HG03432 (cell line): ENCODE measurements at regions not wholly inside any gene's neighbourhood (a gene's known extent, or its start where the extent isn't known, plus 50 kb on each side); places are given as distances from the start of the nearest gene placed in this dataset.
"Not testable (repeated sequence)": the region's sequence is repeated elsewhere in the genome, so short reads cannot be mapped to it uniquely, and the experiment has no call there.

ENCODE experiments used
- ATAC-seq: cut with Tn5 transposase; IDR thresholded peaks from one replicate; pipeline ENCODE4 v1.9.1; 2021; ENCODE audit warnings: mild to moderate bottlenecking, moderate library complexity; ENCODE audit not compliant: unreplicated experiment

- ATAC-seq = no peak
These were observed 1479.2 kb downstream of the UQCRFS1 start for GRCh38 chr19:27733551-27734266.

DNA sequence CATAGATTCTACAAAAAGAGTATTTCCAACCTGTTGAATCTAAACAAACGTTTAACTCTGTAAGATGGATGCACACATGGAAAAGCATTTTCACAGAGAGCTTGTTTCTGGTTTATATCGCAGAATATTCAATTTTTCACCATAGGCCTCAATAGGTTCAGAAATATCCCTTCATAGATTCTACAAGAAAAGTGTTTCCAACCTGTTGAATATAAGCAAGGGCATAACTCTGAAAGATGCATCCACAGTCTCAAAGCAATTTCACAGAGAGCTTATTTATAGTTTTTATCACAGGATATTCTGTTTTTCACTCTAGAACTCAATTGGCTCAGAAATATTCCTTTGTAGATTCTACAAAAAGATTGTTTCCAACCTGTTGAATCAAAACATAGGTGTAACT, 1483.6 kb downstream of the UQCRFS1 start:
- no peak for ATAC-seq

- no peak for ATAC-seq
These were observed 1490.3 kb downstream of the UQCRFS1 start for GRCh38 chr19:27722625-27723024.

DNA sequence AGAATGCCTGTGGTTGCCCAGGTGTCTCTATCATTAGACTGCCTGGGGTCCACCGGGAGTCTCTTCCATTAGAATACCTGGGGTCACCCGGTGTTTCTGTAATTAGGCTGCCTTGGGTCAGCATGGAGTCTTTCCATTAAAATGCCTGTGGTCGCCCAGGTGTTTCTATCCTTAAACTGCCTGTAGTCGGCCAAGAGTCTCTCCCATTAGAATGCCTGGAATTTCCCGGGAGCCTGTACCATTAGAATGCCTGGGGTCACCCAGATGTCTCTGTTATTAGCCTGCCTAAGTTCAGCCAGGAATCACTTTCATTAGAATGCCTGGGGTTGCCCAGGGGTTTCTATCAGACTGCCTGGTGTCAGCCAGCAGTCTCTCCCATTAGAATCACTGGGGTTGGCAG, 1492.8 kb downstream of the UQCRFS1 start:
- no peak for ATAC-seq

GRCh38 chr19:27719034-27719433, 1493.9 kb downstream of the UQCRFS1 start:
- no peak for ATAC-seq

- no peak for ATAC-seq
These were observed 1494.7 kb downstream of the UQCRFS1 start for GRCh38 chr19:27718234-27718633.

DNA sequence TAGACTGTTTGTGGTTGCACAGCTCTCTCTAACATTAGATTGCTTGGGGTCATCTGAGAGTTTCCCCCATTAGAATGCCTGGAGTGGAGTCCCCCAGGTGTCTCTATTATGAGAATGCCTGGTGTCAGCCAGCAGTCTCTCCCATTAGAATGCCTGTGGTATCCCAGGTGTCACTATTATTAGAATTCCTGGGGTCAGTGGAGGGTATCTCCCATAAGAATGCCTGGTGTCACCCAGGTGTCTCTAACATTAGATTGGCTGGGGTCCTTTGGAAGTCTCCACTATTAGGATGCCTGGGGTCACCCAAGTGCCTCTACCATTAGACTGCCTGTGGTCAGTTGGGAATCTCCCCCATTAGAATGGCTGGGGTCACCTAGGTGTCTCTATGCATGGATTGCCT, 1495.1 kb downstream of the UQCRFS1 start:
- no peak for ATAC-seq

- no peak for ATAC-seq
These were observed 1496.0 kb downstream of the UQCRFS1 start for GRCh38 chr19:27716922-27717321.

GRCh38 chr19:27714857-27715256, 1498.1 kb downstream of the UQCRFS1 start:
- no peak for ATAC-seq

- ATAC-seq = no peak
These were observed 1503.5 kb downstream of the UQCRFS1 start for GRCh38 chr19:27709496-27709895.

GRCh38 chr19:27708986-27709385, 1504.0 kb downstream of the UQCRFS1 start:
- ATAC-seq = not testable (repeated sequence)

GRCh38 chr19:27707026-27707425, 1505.9 kb downstream of the UQCRFS1 start:
- not testable (repeated sequence) for ATAC-seq

GRCh38 chr19:27705896-27706295, 1507.1 kb downstream of the UQCRFS1 start:
- no peak for ATAC-seq

GRCh38 chr19:27694361-27695055, 1518.4 kb downstream of the UQCRFS1 start:
- no peak for ATAC-seq

- ATAC-seq = no peak
These were observed 1521.0 kb downstream of the UQCRFS1 start for GRCh38 chr19:27691991-27692390.

DNA sequence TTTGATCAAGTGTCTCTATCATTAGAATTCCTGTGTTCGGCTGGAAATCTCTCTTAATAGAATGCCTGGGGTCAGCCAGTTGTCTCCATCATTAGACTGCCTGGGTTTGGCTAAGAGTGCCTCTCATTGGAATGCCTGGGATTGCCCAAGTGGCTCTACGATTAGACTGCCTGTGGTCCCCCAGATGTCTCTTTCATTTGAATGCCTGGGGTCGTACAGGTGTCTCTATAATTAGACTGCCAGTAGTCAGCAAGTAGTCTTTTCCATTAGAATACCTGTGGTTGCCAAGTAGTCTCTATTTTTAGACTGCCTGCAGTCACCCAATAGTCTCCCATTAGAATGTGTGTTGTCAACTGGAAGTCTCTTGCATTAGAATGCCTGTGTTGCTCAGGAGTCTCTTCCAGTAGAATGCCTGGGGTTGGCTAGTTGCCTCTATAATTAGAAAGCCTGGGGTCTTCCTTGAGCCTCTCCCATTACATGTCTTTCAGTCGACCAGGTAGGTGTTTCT, 1523.2 kb downstream of the UQCRFS1 start:
- ATAC-seq = no peak

- ATAC-seq = no peak
These were observed 1528.7 kb downstream of the UQCRFS1 start for GRCh38 chr19:27684293-27684692.

DNA sequence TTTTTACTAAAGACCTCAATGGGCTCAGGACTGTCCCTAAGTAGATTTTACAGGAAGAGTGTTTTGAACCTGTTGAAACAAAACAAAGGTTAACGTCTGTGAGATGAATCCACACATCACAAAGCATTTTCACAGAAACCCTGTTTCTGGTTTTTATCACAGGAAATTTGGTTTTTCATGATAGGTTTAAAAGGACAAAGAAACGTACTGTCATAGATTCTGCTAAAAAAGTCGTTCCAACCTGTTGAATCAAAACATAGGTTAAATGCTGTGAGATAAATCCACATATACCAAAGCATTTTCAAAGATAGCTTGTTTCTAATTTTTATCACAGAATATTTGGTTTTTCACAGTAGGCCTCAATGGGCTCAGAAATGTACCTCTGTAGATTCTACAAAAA, 1531.0 kb downstream of the UQCRFS1 start:
- no peak for ATAC-seq

GRCh38 chr19:27679905-27680304, 1533.0 kb downstream of the UQCRFS1 start:
- ATAC-seq = no peak

GRCh38 chr19:27679399-27679798, 1533.6 kb downstream of the UQCRFS1 start:
- no peak for ATAC-seq

DNA sequence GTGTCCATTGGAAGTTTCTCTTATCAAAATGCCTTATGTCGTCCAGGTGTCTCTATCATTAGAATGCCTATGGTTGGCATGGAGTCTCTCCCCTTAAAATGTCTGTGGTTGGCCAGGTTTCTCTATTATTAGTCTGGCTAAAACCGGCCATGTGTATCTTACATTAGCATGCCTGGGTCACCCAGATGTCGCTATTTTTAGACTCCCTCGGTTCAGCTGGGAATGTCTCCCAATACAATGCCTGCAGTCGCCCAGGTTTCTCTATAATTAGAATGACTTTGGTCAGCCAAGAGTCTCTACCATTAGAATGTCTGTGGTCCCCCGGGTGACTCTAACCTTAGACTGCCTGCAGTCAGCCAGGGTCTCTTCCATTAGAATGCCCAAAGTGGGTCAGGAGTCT, 1536.1 kb downstream of the UQCRFS1 start:
- no peak for ATAC-seq

DNA sequence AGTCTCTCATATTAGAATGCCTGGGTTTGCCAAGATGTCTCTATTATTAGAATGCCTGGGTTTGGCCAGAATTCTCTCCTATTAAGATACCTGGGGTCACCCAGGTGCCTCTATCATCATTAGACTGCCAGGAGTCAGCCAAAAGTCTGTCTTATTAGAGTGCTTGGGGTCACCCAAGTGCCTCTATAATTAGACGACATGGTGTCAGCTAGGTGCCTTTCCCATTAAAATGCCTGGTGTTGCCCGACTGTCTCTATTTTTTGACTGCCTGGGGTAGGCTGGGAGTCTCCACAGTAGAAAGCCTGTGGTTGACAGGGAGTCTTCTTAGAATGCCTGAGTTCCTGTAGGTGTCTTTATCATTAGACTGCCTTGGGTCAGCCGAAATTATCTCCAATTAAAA, 1536.6 kb downstream of the UQCRFS1 start:
- no peak for ATAC-seq
